ENCODE measurements at regions not wholly inside any gene's neighbourhood (a gene's known extent, or its start where the extent isn't known, plus 50 kb on each side); places are given as distances from the start of the nearest gene placed in this dataset.

- no peak for DNase-seq (ENCODE audit: extremely low spot score)
- TF ChIP-seq SP1 (IDR thresholded peaks at IDR 0.05) (no peak), PKNOX1 (IDR thresholded peaks at IDR 0.05) (no peak), SUZ12 (IDR thresholded peaks at IDR 0.05) (no peak), LEF1 (IDR thresholded peaks at IDR 0.05; ENCODE audit: borderline replicate concordance) (no peak), NFRKB (IDR thresholded peaks at IDR 0.05) (no peak), FOXA1 (IDR thresholded peaks at IDR 0.05) (no peak), FOXK2 (IDR thresholded peaks at IDR 0.05) (no peak), ARNT (IDR thresholded peaks at IDR 0.05) (no peak), HDGF (IDR thresholded peaks at IDR 0.05; ENCODE audit: borderline replicate concordance) (no peak), ZNF384 (IDR thresholded peaks at IDR 0.05) (no peak), BHLHE40 (IDR thresholded peaks at IDR 0.05; ENCODE audit: borderline replicate concordance) (no peak), L3MBTL2 (conservative IDR thresholded peaks at IDR 0.05) (no peak), FOXM1 (IDR thresholded peaks at IDR 0.05; ENCODE audit: borderline replicate concordance) (no peak), TARDBP (IDR thresholded peaks at IDR 0.05) (no peak), ELF4 (IDR thresholded peaks at IDR 0.05) (no peak), CTBP1 (IDR thresholded peaks at IDR 0.05; ENCODE audit: borderline replicate concordance) (no peak)
- ChIA-PET CTCF (no interaction called here), POLR2A (no interaction called here)
These were observed 63.8 kb downstream of the SLITRK2 start for GRCh38 chrX:145881175-145881995.

GRCh38 chrX:145886469-145886868 is 68.8 kb downstream of the SLITRK2 start:
- POLR2A ChIA-PET = no interaction called here
- CTCF ChIA-PET = no interaction called here
- TF ChIP-seq TARDBP (IDR thresholded peaks at IDR 0.05) (no peak), L3MBTL2 (conservative IDR thresholded peaks at IDR 0.05) (no peak), FOXK2 (IDR thresholded peaks at IDR 0.05) (no peak), ELF4 (IDR thresholded peaks at IDR 0.05) (no peak), SUZ12 (IDR thresholded peaks at IDR 0.05) (no peak), CTBP1 (IDR thresholded peaks at IDR 0.05; ENCODE audit: borderline replicate concordance) (no peak), FOXA1 (IDR thresholded peaks at IDR 0.05) (no peak), SP1 (IDR thresholded peaks at IDR 0.05) (no peak), LEF1 (IDR thresholded peaks at IDR 0.05; ENCODE audit: borderline replicate concordance) (no peak), PKNOX1 (IDR thresholded peaks at IDR 0.05) (no peak), HDGF (IDR thresholded peaks at IDR 0.05; ENCODE audit: borderline replicate concordance) (no peak), BHLHE40 (IDR thresholded peaks at IDR 0.05; ENCODE audit: borderline replicate concordance) (no peak)
- DNase-seq (ENCODE audit: extremely low spot score) = no peak

- TF ChIP-seq LEF1 (IDR thresholded peaks at IDR 0.05; ENCODE audit: borderline replicate concordance) (no peak), ARNT (IDR thresholded peaks at IDR 0.05) (no peak), FOXM1 (IDR thresholded peaks at IDR 0.05; ENCODE audit: borderline replicate concordance) (no peak), TARDBP (IDR thresholded peaks at IDR 0.05) (no peak), PKNOX1 (IDR thresholded peaks at IDR 0.05) (no peak), HDGF (IDR thresholded peaks at IDR 0.05; ENCODE audit: borderline replicate concordance) (no peak), FOXK2 (IDR thresholded peaks at IDR 0.05) (no peak), SP1 (IDR thresholded peaks at IDR 0.05) (no peak), BHLHE40 (IDR thresholded peaks at IDR 0.05; ENCODE audit: borderline replicate concordance) (no peak), ZNF384 (IDR thresholded peaks at IDR 0.05) (no peak), L3MBTL2 (conservative IDR thresholded peaks at IDR 0.05) (no peak), CTBP1 (IDR thresholded peaks at IDR 0.05; ENCODE audit: borderline replicate concordance) (no peak), ELF4 (IDR thresholded peaks at IDR 0.05) (no peak), FOXA1 (IDR thresholded peaks at IDR 0.05) (no peak), NFRKB (IDR thresholded peaks at IDR 0.05) (no peak), SUZ12 (IDR thresholded peaks at IDR 0.05) (no peak)
- DNase-seq (ENCODE audit: extremely low spot score) = no peak
- CTCF ChIA-PET = no interaction called here
- POLR2A ChIA-PET = no interaction called here
These were observed 92.4 kb downstream of the SLITRK2 start for GRCh38 chrX:145910017-145910416.

- DNase-seq (ENCODE audit: extremely low spot score) = no peak
- ChIA-PET POLR2A (no interaction called here), CTCF (no interaction called here)
- no peak for TF ChIP-seq BHLHE40 (IDR thresholded peaks at IDR 0.05; ENCODE audit: borderline replicate concordance)
- no peak for TF ChIP-seq CTBP1 (IDR thresholded peaks at IDR 0.05; ENCODE audit: borderline replicate concordance)
- TF ChIP-seq TARDBP (IDR thresholded peaks at IDR 0.05) = no peak
- no peak for TF ChIP-seq HDGF (IDR thresholded peaks at IDR 0.05; ENCODE audit: borderline replicate concordance)
- TF ChIP-seq FOXK2 (IDR thresholded peaks at IDR 0.05) = no peak
- TF ChIP-seq PKNOX1 (IDR thresholded peaks at IDR 0.05) = no peak
- TF ChIP-seq L3MBTL2 (conservative IDR thresholded peaks at IDR 0.05) = no peak
- TF ChIP-seq ARNT (IDR thresholded peaks at IDR 0.05) = no peak
- TF ChIP-seq FOXA1 (IDR thresholded peaks at IDR 0.05) = no peak
- no peak for TF ChIP-seq FOXM1 (IDR thresholded peaks at IDR 0.05; ENCODE audit: borderline replicate concordance)
These were observed 101.8 kb downstream of the SLITRK2 start for GRCh38 chrX:145919400-145919799.

GRCh38 chrX:145923376-145923775 is 105.7 kb downstream of the SLITRK2 start:
- CTCF ChIA-PET = no interaction called here
- POLR2A ChIA-PET = no interaction called here
- no peak for DNase-seq (ENCODE audit: extremely low spot score)
- TF ChIP-seq TARDBP (IDR thresholded peaks at IDR 0.05) = no peak
- TF ChIP-seq L3MBTL2 (conservative IDR thresholded peaks at IDR 0.05) = no peak
- TF ChIP-seq LEF1 (IDR thresholded peaks at IDR 0.05; ENCODE audit: borderline replicate concordance) = no peak
- TF ChIP-seq NFRKB (IDR thresholded peaks at IDR 0.05) = no peak
- no peak for TF ChIP-seq SP1 (IDR thresholded peaks at IDR 0.05)
- TF ChIP-seq PKNOX1 (IDR thresholded peaks at IDR 0.05) = no peak
- no peak for TF ChIP-seq FOXK2 (IDR thresholded peaks at IDR 0.05)
- TF ChIP-seq ELF4 (IDR thresholded peaks at IDR 0.05) = no peak
- no peak for TF ChIP-seq FOXA1 (IDR thresholded peaks at IDR 0.05)
- TF ChIP-seq HDGF (IDR thresholded peaks at IDR 0.05; ENCODE audit: borderline replicate concordance) = no peak
- TF ChIP-seq SUZ12 (IDR thresholded peaks at IDR 0.05) = no peak
- TF ChIP-seq BHLHE40 (IDR thresholded peaks at IDR 0.05; ENCODE audit: borderline replicate concordance) = no peak
- no peak for TF ChIP-seq ZNF384 (IDR thresholded peaks at IDR 0.05)
- no peak for TF ChIP-seq CTBP1 (IDR thresholded peaks at IDR 0.05; ENCODE audit: borderline replicate concordance)
- TF ChIP-seq FOXM1 (IDR thresholded peaks at IDR 0.05; ENCODE audit: borderline replicate concordance) = no peak
